GM10248 (cell line): ENCODE measurements at regions not wholly inside any gene's neighbourhood (a gene's known extent, or its start where the extent isn't known, plus 50 kb on each side); places are given as distances from the start of the nearest gene placed in this dataset.
A peak's percentile ranks its signal among the peaks of the same experiment; 100 is the strongest.

ENCODE experiments used
- CTCF ChIA-PET: fragments of 300-600 bp; sonication (Branson Sonifier 250); formaldehyde crosslinking; extraction: SDS; loops from one replicate; lab custom pipeline; 2021; ENCODE audit warnings: antibody characterized with exemption; lab: Yijun Ruan, JAX
- POLR2A ChIA-PET: fragments of 350-650 bp; sonication (Branson Sonifier 250); formaldehyde crosslinking; extraction: SDS; loops from one replicate; lab custom pipeline; 2020; ENCODE audit warnings: antibody characterized with exemption; lab: Yijun Ruan, JAX
- DNase-seq: peaks from one replicate; pipeline ENCODE4 v3.0.0; 2012; ENCODE audit errors: extremely low spot score
- TF ChIP-seq, protein P1 (sequence below): IDR thresholded peaks from 2 replicates; pipeline ENCODE4 v1.5.1; 2012; ENCODE audit warnings: mild to moderate bottlenecking, low read depth; ENCODE audit errors: extremely low read depth, missing control alignments, control extremely low read depth

- no peak for DNase-seq
- ChIA-PET CTCF (no interaction called here), POLR2A (interaction anchor here (0.5 kb wide), 1 partner anchor 620 kb away, joined by 8 read pairs; no protein-coding TSS in a partner anchor)
- TF ChIP-seq, protein P1, sequence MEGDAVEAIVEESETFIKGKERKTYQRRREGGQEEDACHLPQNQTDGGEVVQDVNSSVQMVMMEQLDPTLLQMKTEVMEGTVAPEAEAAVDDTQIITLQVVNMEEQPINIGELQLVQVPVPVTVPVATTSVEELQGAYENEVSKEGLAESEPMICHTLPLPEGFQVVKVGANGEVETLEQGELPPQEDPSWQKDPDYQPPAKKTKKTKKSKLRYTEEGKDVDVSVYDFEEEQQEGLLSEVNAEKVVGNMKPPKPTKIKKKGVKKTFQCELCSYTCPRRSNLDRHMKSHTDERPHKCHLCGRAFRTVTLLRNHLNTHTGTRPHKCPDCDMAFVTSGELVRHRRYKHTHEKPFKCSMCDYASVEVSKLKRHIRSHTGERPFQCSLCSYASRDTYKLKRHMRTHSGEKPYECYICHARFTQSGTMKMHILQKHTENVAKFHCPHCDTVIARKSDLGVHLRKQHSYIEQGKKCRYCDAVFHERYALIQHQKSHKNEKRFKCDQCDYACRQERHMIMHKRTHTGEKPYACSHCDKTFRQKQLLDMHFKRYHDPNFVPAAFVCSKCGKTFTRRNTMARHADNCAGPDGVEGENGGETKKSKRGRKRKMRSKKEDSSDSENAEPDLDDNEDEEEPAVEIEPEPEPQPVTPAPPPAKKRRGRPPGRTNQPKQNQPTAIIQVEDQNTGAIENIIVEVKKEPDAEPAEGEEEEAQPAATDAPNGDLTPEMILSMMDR = no peak
Measured at GRCh38 chr3:147197739-147198138, 208.6 kb downstream of the ZIC4 start.

DNA sequence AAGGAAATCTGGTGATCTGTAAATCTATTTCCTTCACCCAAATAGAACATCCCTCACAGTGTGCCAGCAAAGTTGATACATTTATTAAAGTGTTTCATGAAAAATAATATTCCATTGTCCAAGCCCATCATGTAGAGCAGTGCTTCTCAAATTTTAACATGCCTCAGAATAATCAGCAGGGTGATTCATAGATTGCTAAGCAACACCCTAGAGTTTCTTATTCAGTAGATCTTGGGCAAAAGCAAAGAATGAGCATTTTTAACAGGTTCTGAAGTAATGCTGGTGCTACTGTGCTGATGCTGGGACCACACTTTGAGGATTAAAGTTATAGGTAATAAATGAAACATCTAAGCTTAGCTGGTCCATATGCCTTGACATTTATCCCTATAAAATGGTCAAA is 210.5 kb downstream of the ZIC4 start:
- TF ChIP-seq, protein P1 = no peak
- DNase-seq = no peak
- CTCF ChIA-PET = no interaction called here
- POLR2A ChIA-PET = no interaction called here

DNA sequence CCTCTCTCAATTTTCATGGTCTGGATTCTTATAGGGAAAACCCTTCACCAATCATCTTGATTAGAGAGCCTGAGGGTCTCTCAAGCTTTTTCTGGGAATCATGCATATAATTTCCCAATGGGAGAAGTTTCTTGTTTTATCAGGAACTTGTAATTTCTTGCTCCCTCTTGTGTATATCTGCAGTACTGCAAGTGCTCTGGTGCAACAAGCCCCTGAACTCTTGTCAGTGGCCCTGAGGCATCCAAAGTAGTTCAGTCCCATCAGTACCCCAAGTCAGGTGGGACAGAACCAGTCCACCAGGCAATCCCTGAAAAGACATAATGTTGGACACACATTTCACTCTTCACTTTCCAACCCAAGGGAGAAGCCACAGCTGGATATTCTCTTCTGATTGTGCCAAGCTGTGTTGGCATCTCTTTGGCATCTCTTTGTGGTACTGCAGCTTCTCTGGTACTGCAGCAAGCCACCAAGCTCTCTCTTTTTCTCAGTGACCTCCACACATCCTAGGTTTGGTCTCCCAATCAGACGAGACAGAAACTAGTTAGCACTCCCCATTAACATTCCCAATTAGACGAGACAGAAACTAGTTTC is 214.5 kb downstream of the ZIC4 start:
- POLR2A ChIA-PET = no interaction called here
- DNase-seq = no peak
- TF ChIP-seq, protein P1 = peak; percentile 62
- CTCF ChIA-PET = interaction anchor here (0.6 to 1.5 kb wide), 13 partner anchors 9 to 602 kb away, joined by 3 to 6 read pairs (median 4); no protein-coding TSS in a partner anchor

DNA sequence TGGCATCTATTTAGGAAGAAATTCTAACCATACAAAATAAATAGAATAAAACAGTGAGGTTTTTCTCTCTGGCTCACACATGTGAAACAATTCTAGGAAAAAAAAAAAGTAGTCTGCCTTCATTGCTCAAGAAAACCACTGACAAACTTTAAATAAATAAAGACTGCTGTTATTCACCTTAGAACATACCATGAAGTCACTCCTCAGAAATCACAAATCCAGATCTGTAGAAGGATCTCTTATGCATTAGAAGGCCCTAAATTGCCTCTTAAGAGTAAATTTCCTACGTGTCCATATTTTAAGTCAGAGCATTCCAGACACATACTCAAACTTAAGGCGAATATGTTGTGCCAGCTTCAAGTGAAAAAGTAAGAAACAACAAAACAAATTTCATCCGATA is 217.3 kb downstream of the ZIC4 start:
- TF ChIP-seq, protein P1 = no peak
- CTCF ChIA-PET = no interaction called here

GRCh38 chr3:147187687-147188086 is 218.7 kb downstream of the ZIC4 start:
- ChIA-PET POLR2A (no interaction called here), CTCF (no interaction called here)
- DNase-seq = no peak
- TF ChIP-seq, protein P1 = no peak

More for the DNA sequence above, 217.3 kb downstream of the ZIC4 start:
- POLR2A ChIA-PET = no interaction called here
- DNase-seq = no peak

- CTCF ChIA-PET = no interaction called here
- TF ChIP-seq, protein P1 = no peak
- DNase-seq = no peak
- POLR2A ChIA-PET = no interaction called here
Measured at GRCh38 chr3:147185781-147186180, 220.6 kb downstream of the ZIC4 start.
